Small intestine (tissue), 7 donors: ENCODE measurements at regions not wholly inside any gene's neighbourhood (a gene's known extent, or its start where the extent isn't known, plus 50 kb on each side); places are given as distances from the start of the nearest gene placed in this dataset.
"Not testable (repeated sequence)": the region's sequence is repeated elsewhere in the genome, so short reads cannot be mapped to it uniquely, and the experiment has no call there.

ENCODE experiments used
- DNase-seq, 2 donors: peaks; one replicate each; pipeline versions ENCODE4 v3.0.0 to v3.0.0-alpha.2; 2013
- FAIRE-seq: peaks from 2 replicates; lab custom pipeline; 2012; peaks lifted over from hg19 to GRCh38; lab: Jason Lieb, UNC
- H3K27ac ChIP-seq, 3 donors: one replicate each; pipeline ENCODE4 v1.5.1; 2013; ENCODE audit warnings: low read length in 2 of 3, mild to moderate bottlenecking in 2 of 3, control low read depth in 1 of 3, inconsistent platforms in 1 of 3, low read depth in 1 of 3, moderate library complexity in 1 of 3
- H3K27me3 ChIP-seq, 3 donors: one replicate each; pipeline ENCODE4 v1.6.1; 2013; ENCODE audit warnings: low read length in 3 of 3, inconsistent platforms in 1 of 3; ENCODE audit not compliant: control insufficient read depth in 3 of 3, insufficient read depth in 3 of 3
- H3K36me3 ChIP-seq, 3 donors: one replicate each; pipeline ENCODE4 v1.6.1; 2013; ENCODE audit warnings: low read length in 3 of 3, inconsistent platforms in 1 of 3, low read depth in 1 of 3, mild to moderate bottlenecking in 1 of 3, moderate library complexity in 1 of 3; ENCODE audit not compliant: control insufficient read depth in 3 of 3, insufficient read depth in 2 of 3
- H3K4me1 ChIP-seq, 3 donors: one replicate each; pipeline ENCODE4 v1.6.1; 2013; ENCODE audit warnings: low read length in 2 of 3, inconsistent platforms in 1 of 3, low read depth in 1 of 3, mild to moderate bottlenecking in 1 of 3, moderate library complexity in 1 of 3; ENCODE audit not compliant: control insufficient read depth in 3 of 3, insufficient read depth in 2 of 3
- H3K4me3 ChIP-seq, 3 donors: one replicate each; pipeline ENCODE4 v1.5.1; 2013; ENCODE audit warnings: low read length in 3 of 3, control low read depth in 1 of 3, inconsistent platforms in 1 of 3, low read depth in 1 of 3, mild to moderate bottlenecking in 1 of 3, moderate library complexity in 1 of 3
- H3K9me3 ChIP-seq, 2 donors: one replicate each; pipeline ENCODE4 v1.6.1; 2013; ENCODE audit warnings: low read depth in 1 of 2, low read length in 1 of 2; ENCODE audit not compliant: control insufficient read depth in 2 of 2, insufficient read depth in 1 of 2
- WGBS, 3 donors: extraction: QIAGEN DNeasy Blood & Tissue Kit; methylation state at CpG; one replicate each; pipeline ENCODE4 v1.1.7; 2013; 5-methylcytosine and 5-hydroxymethylcytosine counted together
- donor health status: healthy with polysubstance abuse.
- donor health status: control.
- donor health status: control.
- donor health status: Bipolar disorder and iron deficiency.
- donor health status: healthy.

GRCh38 chr4:38327174-38327573, 336.8 kb upstream of the KLF3 start:
- peaks cover 0 to 4% of the 10 kb centered on the region in 2 donors for H3K9me3 ChIP-seq
- no peak for FAIRE-seq
- peaks cover 0 to 18% (median 0%) of the 10 kb centered on the region in 3 donors for H3K4me1 ChIP-seq
- no peak for DNase-seq
- no peaks in the 10 kb centered on the region for H3K27me3 ChIP-seq
- H3K36me3 ChIP-seq, result no peaks in the 10 kb centered on the region
- H3K27ac ChIP-seq, result no peak overlapping the region
- no peak overlapping the region for H3K4me3 ChIP-seq

GRCh38 chr4:38328989-38329729, 334.8 kb upstream of the KLF3 start:
- H3K36me3 ChIP-seq, result no peaks in the 10 kb centered on the region
- FAIRE-seq (no peak), DNase-seq (no peak)
- no peak overlapping the region for H3K27ac ChIP-seq
- peaks cover 0 to 4% of the 10 kb centered on the region in 2 donors for H3K9me3 ChIP-seq
- H3K27me3 ChIP-seq, result no peaks in the 10 kb centered on the region
- peaks cover 0 to 18% (median 3%) of the 10 kb centered on the region in 3 donors for H3K4me1 ChIP-seq
- no peak overlapping the region for H3K4me3 ChIP-seq
- 41 to 70% (median 58%) methylated on average over 8 of the region's 8 CpGs for WGBS, 3 donors

GRCh38 chr4:38330321-38330720, 333.7 kb upstream of the KLF3 start:
- Histone ChIP-seq H3K27me3 (no peaks in the 10 kb centered on the region), H3K4me3 (no peak overlapping the region), H3K9me3 (peaks cover 0 to 4% of the 10 kb centered on the region in 2 donors), H3K4me1 (peaks cover 0 to 18% (median 3%) of the 10 kb centered on the region in 3 donors), H3K36me3 (no peaks in the 10 kb centered on the region), H3K27ac (peak overlapping the region in 1 of 3 donors; percentile 67)
- 88 to 91% (median 88%) methylated on average over 1 of the region's 1 CpG for WGBS, 3 donors
- FAIRE-seq, result no peak
- no peak for DNase-seq

- 51 to 82% (median 71%) methylated on average over 7 of the region's 7 CpGs for WGBS, 3 donors
- H3K9me3 ChIP-seq, result peaks cover 0 to 4% of the 10 kb centered on the region in 2 donors
- H3K4me3 ChIP-seq, result no peak overlapping the region
- FAIRE-seq, result no peak
- no peaks in the 10 kb centered on the region for H3K36me3 ChIP-seq
- no peaks in the 10 kb centered on the region for H3K27me3 ChIP-seq
- peak in 1 of 2 donors; percentile 81 for DNase-seq
- peak overlapping the region in 1 of 3 donors; percentile 67 for H3K27ac ChIP-seq
- H3K4me1 ChIP-seq, result peaks cover 0 to 18% (median 3%) of the 10 kb centered on the region in 3 donors
Observed at GRCh38 chr4:38330936-38331335, 333.1 kb upstream of the KLF3 start.

GRCh38 chr4:38332699-38333098, 331.3 kb upstream of the KLF3 start:
- H3K4me1 ChIP-seq, result peaks cover 0 to 18% (median 3%) of the 10 kb centered on the region in 3 donors
- no peak overlapping the region for H3K27ac ChIP-seq
- no peak overlapping the region for H3K4me3 ChIP-seq
- no peak for FAIRE-seq
- no peaks in the 10 kb centered on the region for H3K27me3 ChIP-seq
- no peak for DNase-seq
- 81 to 85% (median 83%) methylated on average over 4 of the region's 4 CpGs for WGBS, 3 donors
- no peaks in the 10 kb centered on the region for H3K36me3 ChIP-seq
- peaks cover 0 to 5% of the 10 kb centered on the region in 2 donors for H3K9me3 ChIP-seq

GRCh38 chr4:38333219-38333618, 330.8 kb upstream of the KLF3 start:
- DNase-seq (no peak), FAIRE-seq (no peak)
- 85 to 88% (median 87%) methylated on average over 2 of the region's 2 CpGs for WGBS, 3 donors

GRCh38 chr4:38334791-38335190, 329.2 kb upstream of the KLF3 start:
- FAIRE-seq, result no peak
- 46 to 73% (median 65%) methylated on average over 1 of the region's 1 CpG for WGBS, 3 donors

More at GRCh38 chr4:38333219-38333618, 330.8 kb upstream of the KLF3 start:
- no peaks in the 10 kb centered on the region for H3K27me3 ChIP-seq
- H3K4me3 ChIP-seq, result no peak overlapping the region
- peaks cover 0 to 7% of the 10 kb centered on the region in 2 donors for H3K9me3 ChIP-seq
- peaks cover 0 to 18% (median 3%) of the 10 kb centered on the region in 3 donors for H3K4me1 ChIP-seq
- no peaks in the 10 kb centered on the region for H3K36me3 ChIP-seq
- H3K27ac ChIP-seq, result no peak overlapping the region

GRCh38 chr4:38338939-38339338, 325.1 kb upstream of the KLF3 start:
- not testable (repeated sequence) for FAIRE-seq, H3K27ac ChIP-seq, H3K4me3 ChIP-seq, H3K36me3 ChIP-seq, H3K27me3 ChIP-seq, DNase-seq, H3K4me1 ChIP-seq
- 92 to 96% (median 92%) methylated on average over 1 of the region's 1 CpG for WGBS, 3 donors
- peaks cover 0 to 18% of the 10 kb centered on the region in 2 donors for H3K9me3 ChIP-seq

More at GRCh38 chr4:38334791-38335190, 329.2 kb upstream of the KLF3 start:
- Histone ChIP-seq H3K4me3 (no peak overlapping the region), H3K36me3 (no peaks in the 10 kb centered on the region), H3K27ac (no peak overlapping the region), H3K27me3 (no peaks in the 10 kb centered on the region), H3K4me1 (peaks cover 0 to 15% (median 3%) of the 10 kb centered on the region in 3 donors), H3K9me3 (peaks cover 0 to 18% of the 10 kb centered on the region in 2 donors)
- no peak for DNase-seq
